ENCODE measurements at regions not wholly inside any gene's neighbourhood (a gene's known extent, or its start where the extent isn't known, plus 50 kb on each side); places are given as distances from the start of the nearest gene placed in this dataset.
"Not testable (repeated sequence)": the region's sequence is repeated elsewhere in the genome, so short reads cannot be mapped to it uniquely, and the experiment has no call there.

GRCh38 chr2:7692657-7693161 lies 775.5 kb downstream of the RNF144A start:
- Histone ChIP-seq H3K4me3 (ENCODE audit: low read length in 2 of 2) (no peak overlapping the region), H3K27ac (ENCODE audit: low read length) (no peak overlapping the region), H3K4me1 (ENCODE audit: control insufficient read depth, insufficient read depth, low read length) (no peaks in the 10 kb centered on the region), H3K27me3 (ENCODE audit: control insufficient read depth in 1 of 2, insufficient read depth in 2 of 2, low read length in 2 of 2) (no peaks in the 10 kb centered on the region), H3K36me3 (ENCODE audit: control insufficient read depth in 2 of 2, insufficient read depth in 2 of 2, low read length in 2 of 2) (no peaks in the 10 kb centered on the region), H3K9me3 (ENCODE audit: control insufficient read depth in 2 of 2, low read length in 2 of 2) (no peaks in the 10 kb centered on the region), H3K9ac (ENCODE audit: low read length in 2 of 2) (no peak overlapping the region)

- Histone ChIP-seq H3K27ac (ENCODE audit: low read length) (no peak overlapping the region), H3K4me1 (ENCODE audit: control insufficient read depth, insufficient read depth, low read length) (no peaks in the 10 kb centered on the region), H3K4me3 (ENCODE audit: low read length in 2 of 2) (no peak overlapping the region), H3K9me3 (ENCODE audit: control insufficient read depth in 2 of 2, low read length in 2 of 2) (no peaks in the 10 kb centered on the region), H3K36me3 (ENCODE audit: control insufficient read depth in 2 of 2, insufficient read depth in 2 of 2, low read length in 2 of 2) (no peaks in the 10 kb centered on the region), H3K27me3 (ENCODE audit: control insufficient read depth in 1 of 2, insufficient read depth in 2 of 2, low read length in 2 of 2) (no peaks in the 10 kb centered on the region), H3K9ac (ENCODE audit: low read length in 2 of 2) (no peak overlapping the region)
These were observed 776.2 kb downstream of the RNF144A start for GRCh38 chr2:7693246-7694075.

GRCh38 chr2:7694076-7694985 lies 777.1 kb downstream of the RNF144A start:
- Histone ChIP-seq H3K9ac (ENCODE audit: low read length in 2 of 2) (no peak overlapping the region), H3K27ac (ENCODE audit: low read length) (no peak overlapping the region), H3K4me3 (ENCODE audit: low read length in 2 of 2) (no peak overlapping the region), H3K36me3 (ENCODE audit: control insufficient read depth in 2 of 2, insufficient read depth in 2 of 2, low read length in 2 of 2) (no peaks in the 10 kb centered on the region), H3K9me3 (ENCODE audit: control insufficient read depth in 2 of 2, low read length in 2 of 2) (no peaks in the 10 kb centered on the region), H3K4me1 (ENCODE audit: control insufficient read depth, insufficient read depth, low read length) (no peaks in the 10 kb centered on the region), H3K27me3 (ENCODE audit: control insufficient read depth in 1 of 2, insufficient read depth in 2 of 2, low read length in 2 of 2) (no peaks in the 10 kb centered on the region)

- H3K27ac ChIP-seq (ENCODE audit: low read length); H3K4me1 ChIP-seq (ENCODE audit: control insufficient read depth, insufficient read depth, low read length); H3K9me3 ChIP-seq (ENCODE audit: control insufficient read depth in 2 of 2, low read length in 2 of 2); H3K4me3 ChIP-seq (ENCODE audit: low read length in 2 of 2); H3K9ac ChIP-seq (ENCODE audit: low read length in 2 of 2); H3K36me3 ChIP-seq (ENCODE audit: control insufficient read depth in 2 of 2, insufficient read depth in 2 of 2, low read length in 2 of 2); H3K27me3 ChIP-seq (ENCODE audit: control insufficient read depth in 1 of 2, insufficient read depth in 2 of 2, low read length in 2 of 2): not testable (repeated sequence)
These were observed 779.3 kb downstream of the RNF144A start for GRCh38 chr2:7696556-7696955.

- Histone ChIP-seq H3K27ac (ENCODE audit: low read length) (no peak overlapping the region), H3K27me3 (ENCODE audit: control insufficient read depth in 1 of 2, insufficient read depth in 2 of 2, low read length in 2 of 2) (no peaks in the 10 kb centered on the region)
These were observed 779.8 kb downstream of the RNF144A start for GRCh38 chr2:7697052-7697451.

DNA sequence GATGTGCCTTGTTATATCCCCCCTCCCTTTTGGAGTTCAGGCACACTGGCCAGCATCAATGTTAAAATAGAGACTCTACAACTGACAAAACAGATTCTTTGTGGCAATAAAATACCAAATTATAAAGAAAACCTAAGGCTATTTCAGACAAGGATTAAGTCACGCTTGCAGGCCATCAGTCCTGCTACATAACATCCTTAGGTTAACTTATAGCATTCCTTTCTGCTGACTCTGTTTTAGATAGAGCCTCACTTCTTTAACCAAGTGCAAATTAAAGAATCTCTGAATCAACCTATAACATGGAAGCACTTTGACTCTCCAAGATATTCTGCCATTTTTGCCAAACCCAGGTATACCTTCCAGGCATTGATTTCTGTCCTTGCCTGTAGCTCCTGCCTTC lies 784.6 kb downstream of the RNF144A start:
- Histone ChIP-seq H3K4me1 (ENCODE audit: control insufficient read depth, insufficient read depth, low read length) (no peaks in the 10 kb centered on the region), H3K27ac (ENCODE audit: low read length) (no peak overlapping the region)

More at GRCh38 chr2:7697052-7697451, 779.8 kb downstream of the RNF144A start:
- no peak overlapping the region for H3K9ac ChIP-seq (ENCODE audit: low read length in 2 of 2)
- H3K4me3 ChIP-seq (ENCODE audit: low read length in 2 of 2): no peak overlapping the region
- no peaks in the 10 kb centered on the region for H3K9me3 ChIP-seq (ENCODE audit: control insufficient read depth in 2 of 2, low read length in 2 of 2)
- H3K36me3 ChIP-seq (ENCODE audit: control insufficient read depth in 2 of 2, insufficient read depth in 2 of 2, low read length in 2 of 2): no peaks in the 10 kb centered on the region
- no peaks in the 10 kb centered on the region for H3K4me1 ChIP-seq (ENCODE audit: control insufficient read depth, insufficient read depth, low read length)

GRCh38 chr2:7703048-7703447 lies 785.8 kb downstream of the RNF144A start:
- Histone ChIP-seq H3K9ac (ENCODE audit: low read length in 2 of 2) (no peak overlapping the region), H3K27ac (ENCODE audit: low read length) (no peak overlapping the region), H3K36me3 (ENCODE audit: control insufficient read depth in 2 of 2, insufficient read depth in 2 of 2, low read length in 2 of 2) (no peaks in the 10 kb centered on the region), H3K9me3 (ENCODE audit: control insufficient read depth in 2 of 2, low read length in 2 of 2) (no peaks in the 10 kb centered on the region), H3K27me3 (ENCODE audit: control insufficient read depth in 1 of 2, insufficient read depth in 2 of 2, low read length in 2 of 2) (no peaks in the 10 kb centered on the region), H3K4me1 (ENCODE audit: control insufficient read depth, insufficient read depth, low read length) (no peaks in the 10 kb centered on the region), H3K4me3 (ENCODE audit: low read length in 2 of 2) (no peak overlapping the region)

More for the DNA sequence above, 784.6 kb downstream of the RNF144A start:
- Histone ChIP-seq H3K36me3 (ENCODE audit: control insufficient read depth in 2 of 2, insufficient read depth in 2 of 2, low read length in 2 of 2) (no peaks in the 10 kb centered on the region), H3K9me3 (ENCODE audit: control insufficient read depth in 2 of 2, low read length in 2 of 2) (no peaks in the 10 kb centered on the region), H3K27me3 (ENCODE audit: control insufficient read depth in 1 of 2, insufficient read depth in 2 of 2, low read length in 2 of 2) (no peaks in the 10 kb centered on the region), H3K9ac (ENCODE audit: low read length in 2 of 2) (no peak overlapping the region), H3K4me3 (ENCODE audit: low read length in 2 of 2) (no peak overlapping the region)

- Histone ChIP-seq H3K4me1 (ENCODE audit: control insufficient read depth, insufficient read depth, low read length) (no peaks in the 10 kb centered on the region), H3K36me3 (ENCODE audit: control insufficient read depth in 2 of 2, insufficient read depth in 2 of 2, low read length in 2 of 2) (no peaks in the 10 kb centered on the region), H3K9me3 (ENCODE audit: control insufficient read depth in 2 of 2, low read length in 2 of 2) (no peaks in the 10 kb centered on the region), H3K4me3 (ENCODE audit: low read length in 2 of 2) (no peak overlapping the region), H3K9ac (ENCODE audit: low read length in 2 of 2) (no peak overlapping the region), H3K27me3 (ENCODE audit: control insufficient read depth in 1 of 2, insufficient read depth in 2 of 2, low read length in 2 of 2) (no peaks in the 10 kb centered on the region), H3K27ac (ENCODE audit: low read length) (no peak overlapping the region)
These were observed 786.4 kb downstream of the RNF144A start for GRCh38 chr2:7703543-7704144.

GRCh38 chr2:7704296-7704865 lies 787.2 kb downstream of the RNF144A start:
- no peak overlapping the region for H3K27ac ChIP-seq (ENCODE audit: low read length)
- H3K9ac ChIP-seq (ENCODE audit: low read length in 2 of 2): no peak overlapping the region
- no peak overlapping the region for H3K4me3 ChIP-seq (ENCODE audit: low read length in 2 of 2)
- no peaks in the 10 kb centered on the region for H3K27me3 ChIP-seq (ENCODE audit: control insufficient read depth in 1 of 2, insufficient read depth in 2 of 2, low read length in 2 of 2)
- H3K36me3 ChIP-seq (ENCODE audit: control insufficient read depth in 2 of 2, insufficient read depth in 2 of 2, low read length in 2 of 2): no peaks in the 10 kb centered on the region
- no peaks in the 10 kb centered on the region for H3K9me3 ChIP-seq (ENCODE audit: control insufficient read depth in 2 of 2, low read length in 2 of 2)
- H3K4me1 ChIP-seq (ENCODE audit: control insufficient read depth, insufficient read depth, low read length): no peaks in the 10 kb centered on the region

GRCh38 chr2:7706791-7707190 lies 789.6 kb downstream of the RNF144A start:
- Histone ChIP-seq H3K4me3 (ENCODE audit: low read length in 2 of 2) (no peak overlapping the region), H3K4me1 (ENCODE audit: control insufficient read depth, insufficient read depth, low read length) (no peaks in the 10 kb centered on the region), H3K9ac (ENCODE audit: low read length in 2 of 2) (no peak overlapping the region), H3K27ac (ENCODE audit: low read length) (no peak overlapping the region), H3K36me3 (ENCODE audit: control insufficient read depth in 2 of 2, insufficient read depth in 2 of 2, low read length in 2 of 2) (no peaks in the 10 kb centered on the region), H3K27me3 (ENCODE audit: control insufficient read depth in 1 of 2, insufficient read depth in 2 of 2, low read length in 2 of 2) (no peaks in the 10 kb centered on the region), H3K9me3 (ENCODE audit: control insufficient read depth in 2 of 2, low read length in 2 of 2) (no peaks in the 10 kb centered on the region)

Data from stomach smooth muscle (tissue), 2 donors.